Breast epithelium (tissue), 3 donors: ENCODE measurements at regions not wholly inside any gene's neighbourhood (a gene's known extent, or its start where the extent isn't known, plus 50 kb on each side); places are given as distances from the start of the nearest gene placed in this dataset.

Source experiments
- CTCF ChIP-seq, 3 donors: fragments of 450-650 bp; IDR thresholded peaks; one replicate each; pipeline ENCODE4 v1.5.1; 2016 to 2017; ENCODE audit warnings: antibody characterized with exemption in 3 of 3, mild to moderate bottlenecking in 3 of 3, moderate library complexity in 3 of 3
- POLR2A ChIP-seq: fragments of 450-650 bp; IDR thresholded peaks from one replicate; pipeline ENCODE4 v1.6.1; 2016; ENCODE audit warnings: antibody characterized with exemption, mild to moderate bottlenecking, moderate library complexity

- no peak for TF ChIP-seq POLR2A
- TF ChIP-seq CTCF (IDR thresholded peaks at IDR 0.05), result no peak
Observed at GRCh38 chr9:31471010-31471409, 913.4 kb upstream of the ACO1 start.
